ENCODE measurements at regions not wholly inside any gene's neighbourhood (a gene's known extent, or its start where the extent isn't known, plus 50 kb on each side); places are given as distances from the start of the nearest gene placed in this dataset.

- TF ChIP-seq CTCF (IDR thresholded peaks at IDR 0.05): no peak
- TF ChIP-seq REST (IDR thresholded peaks at IDR 0.05; ENCODE audit: insufficient read depth in 1 of 2, low read depth in 2 of 2, low read length in 1 of 2): no peak
- no peak for TF ChIP-seq TCF7L2 (IDR thresholded peaks at IDR 0.05; ENCODE audit: low read depth, low read length)
Measured at GRCh38 chr14:95023886-95024285, 133.4 kb downstream of the DICER1 start.
